Esophagus muscularis mucosa (tissue), 4 donors: ENCODE measurements at regions not wholly inside any gene's neighbourhood (a gene's known extent, or its start where the extent isn't known, plus 50 kb on each side); places are given as distances from the start of the nearest gene placed in this dataset.

ENCODE experiments used
- DNase-seq: peaks from one replicate; pipeline ENCODE4 v3.0.0-alpha.2; 2017; ENCODE audit errors: extremely low spot score
- H3K27ac ChIP-seq, 4 donors: fragments of 200-600 bp; sonication (generic); replicated peaks in 1 of 4; 1 replicate in 3 of 4; 2 replicates in 1 of 4; pipeline ENCODE4 v1.5.1; 2016 to 2019; ENCODE audit warnings: mild to moderate bottlenecking in 1 of 4
- H3K27me3 ChIP-seq, 4 donors: fragments of 200-600 bp; sonication (generic); one replicate each; pipeline versions ENCODE4 v1.5.1 to v1.6.0; 2016 to 2019
- H3K36me3 ChIP-seq, 4 donors: fragments of 200-600 bp; sonication (generic); one replicate each; pipeline ENCODE4 v1.5.1; 2016 to 2019
- H3K4me1 ChIP-seq, 4 donors: fragments of 200-600 bp; sonication (generic); one replicate each; pipeline ENCODE4 v1.5.1; 2016 to 2019
- H3K4me3 ChIP-seq, 4 donors: fragments of 200-600 bp; sonication (generic); 1 replicate in 2 of 4; 2 replicates in 2 of 4; pipeline ENCODE4 v1.5.1; 2016 to 2019; ENCODE audit warnings: mild to moderate bottlenecking in 4 of 4, moderate library complexity in 1 of 4
- H3K9me3 ChIP-seq, 4 donors: fragments of 200-600 bp; sonication (generic); 1 replicate in 3 of 4; 2 replicates in 1 of 4; pipeline ENCODE4 v1.5.1; 2016 to 2019
- CTCF ChIP-seq, 3 experiments: fragments of 200-600 bp in 2 of 3; fragments of 450-650 bp in 1 of 3; sonication (generic) in 2 of 3; IDR thresholded peaks; one replicate each; pipeline ENCODE4 v1.5.1; 2017 to 2019; ENCODE audit warnings: antibody characterized with exemption in 3 of 3, mild to moderate bottlenecking in 2 of 3, moderate library complexity in 1 of 3
- EP300 ChIP-seq: sonication (generic); formaldehyde crosslinking; IDR thresholded peaks from one replicate; pipeline ENCODE4 v1.6.1; 2017; ENCODE audit warnings: antibody characterized with exemption
- POLR2A ChIP-seq: fragments of 450-650 bp; IDR thresholded peaks from one replicate; pipeline ENCODE4 v1.6.1; 2017; ENCODE audit warnings: antibody characterized with exemption, moderate library complexity, mild to moderate bottlenecking, low read depth
- POLR2AphosphoS5 ChIP-seq, 2 donors: sonication (generic); formaldehyde crosslinking; IDR thresholded peaks; one replicate each; pipeline ENCODE4 v1.6.1; 2017; ENCODE audit warnings: antibody characterized with exemption in 2 of 2
- WGBS: methylation state at CpG from one replicate; pipeline ENCODE4 v1.1.5; 2018; 5-methylcytosine and 5-hydroxymethylcytosine counted together
- intact Hi-C: fragments of 100-400 bp; cut with DNase I; formaldehyde crosslinking; loops from one replicate; pipeline ENCODE4 v1.15.1; 2023

GRCh38 chr17:74019271-74019670, 184.2 kb upstream of the RPL38 start:
- intact Hi-C loops = no loop called here
- no peak for TF ChIP-seq POLR2AphosphoS5 (IDR thresholded peaks at IDR 0.05)
- TF ChIP-seq CTCF (IDR thresholded peaks at IDR 0.05) = no peak
- TF ChIP-seq POLR2A = no peak
- TF ChIP-seq EP300 = no peak
- WGBS = 80% methylated on average over 6 of the region's 6 CpGs
- no peaks in the 10 kb centered on the region for H3K4me1 ChIP-seq
- no peak for DNase-seq
- peaks cover 0 to 35% (median 0%) of the 10 kb centered on the region in 4 donors for H3K27me3 ChIP-seq
- no peak overlapping the region for H3K4me3 ChIP-seq
- peaks cover 0 to 6% (median 2%) of the 10 kb centered on the region in 4 donors for H3K9me3 ChIP-seq
- H3K36me3 ChIP-seq = no peaks in the 10 kb centered on the region
- H3K27ac ChIP-seq = no peak overlapping the region

GRCh38 chr17:74019860-74020259, 183.6 kb upstream of the RPL38 start:
- TF ChIP-seq EP300 = no peak
- no peak for TF ChIP-seq CTCF (IDR thresholded peaks at IDR 0.05)
- no peak for TF ChIP-seq POLR2A
- TF ChIP-seq POLR2AphosphoS5 (IDR thresholded peaks at IDR 0.05) = no peak
- peaks cover 0 to 32% (median 0%) of the 10 kb centered on the region in 4 donors for H3K27me3 ChIP-seq
- intact Hi-C loops = no loop called here

GRCh38 chr17:74020522-74020921, 183.0 kb upstream of the RPL38 start:
- H3K9me3 ChIP-seq = peaks cover 0 to 7% (median 3%) of the 10 kb centered on the region in 4 donors
- H3K36me3 ChIP-seq = no peaks in the 10 kb centered on the region
- TF ChIP-seq CTCF (IDR thresholded peaks at IDR 0.05) = no peak
- no peak for TF ChIP-seq POLR2A
- 58% methylated on average over 3 of the region's 3 CpGs for WGBS
- peaks cover 0 to 25% (median 0%) of the 10 kb centered on the region in 4 donors for H3K27me3 ChIP-seq
- intact Hi-C loops = no loop called here
- no peak overlapping the region for H3K4me3 ChIP-seq
- H3K27ac ChIP-seq = no peak overlapping the region
- H3K4me1 ChIP-seq = no peaks in the 10 kb centered on the region
- DNase-seq = no peak

More at GRCh38 chr17:74019860-74020259, 183.6 kb upstream of the RPL38 start:
- no peak for DNase-seq
- Histone ChIP-seq H3K4me1 (no peaks in the 10 kb centered on the region), H3K4me3 (no peak overlapping the region), H3K9me3 (peaks cover 0 to 10% (median 4%) of the 10 kb centered on the region in 4 donors), H3K27ac (no peak overlapping the region), H3K36me3 (no peaks in the 10 kb centered on the region)
- 77% methylated on average over 1 of the region's 1 CpG for WGBS

GRCh38 chr17:74024871-74025531, 178.5 kb upstream of the RPL38 start:
- H3K27ac ChIP-seq = no peak overlapping the region
- H3K9me3 ChIP-seq = peaks cover 0 to 7% (median 3%) of the 10 kb centered on the region in 4 donors
- WGBS = 65% methylated on average over 10 of the region's 10 CpGs
- no peak overlapping the region for H3K4me3 ChIP-seq
- TF ChIP-seq EP300 (no peak), POLR2AphosphoS5 (IDR thresholded peaks at IDR 0.05) (no peak), CTCF (IDR thresholded peaks at IDR 0.05) (no peak), POLR2A (no peak)
- H3K36me3 ChIP-seq = no peaks in the 10 kb centered on the region
- DNase-seq = no peak
- peaks cover 0 to 33% (median 0%) of the 10 kb centered on the region in 4 donors for H3K27me3 ChIP-seq
- H3K4me1 ChIP-seq = no peaks in the 10 kb centered on the region
- intact Hi-C loops = no loop called here

- DNase-seq = no peak
- no peak overlapping the region for H3K4me3 ChIP-seq
- H3K9me3 ChIP-seq = peaks cover 0 to 7% (median 3%) of the 10 kb centered on the region in 4 donors
- 55% methylated on average over 1 of the region's 1 CpG for WGBS
- H3K27ac ChIP-seq = no peak overlapping the region
- no peaks in the 10 kb centered on the region for H3K36me3 ChIP-seq
- intact Hi-C loops = no loop called here
- H3K4me1 ChIP-seq = no peaks in the 10 kb centered on the region
- H3K27me3 ChIP-seq = peaks cover 0 to 53% (median 0%) of the 10 kb centered on the region in 4 donors
- no peak for TF ChIP-seq POLR2A
- no peak for TF ChIP-seq CTCF (IDR thresholded peaks at IDR 0.05)
- no peak for TF ChIP-seq EP300
- no peak for TF ChIP-seq POLR2AphosphoS5 (IDR thresholded peaks at IDR 0.05)
Observed at GRCh38 chr17:74027444-74027843, 176.0 kb upstream of the RPL38 start.
